IPS-18a (cell line): ENCODE measurements at regions not wholly inside any gene's neighbourhood (a gene's known extent, or its start where the extent isn't known, plus 50 kb on each side); places are given as distances from the start of the nearest gene placed in this dataset.
"Not testable (repeated sequence)": the region's sequence is repeated elsewhere in the genome, so short reads cannot be mapped to it uniquely, and the experiment has no call there.

ENCODE experiments used
- H3K27ac ChIP-seq: one replicate; pipeline ENCODE4 v1.5.1; 2013; ENCODE audit warnings: low read length
- H3K27me3 ChIP-seq: one replicate; pipeline ENCODE4 v1.6.1; 2013; ENCODE audit warnings: mild to moderate bottlenecking, low read length; ENCODE audit not compliant: control insufficient read depth, insufficient read depth
- H3K36me3 ChIP-seq: one replicate; pipeline ENCODE4 v1.6.1; 2013; ENCODE audit warnings: low read depth, low read length; ENCODE audit not compliant: control insufficient read depth
- H3K4me1 ChIP-seq: one replicate; pipeline ENCODE4 v1.6.1; 2013; ENCODE audit warnings: low read depth, low read length; ENCODE audit not compliant: control insufficient read depth
- H3K4me3 ChIP-seq: one replicate; pipeline ENCODE4 v1.5.1; 2013; ENCODE audit warnings: low read length
- H3K9ac ChIP-seq: one replicate; pipeline ENCODE4 v1.6.1; 2013; ENCODE audit warnings: mild to moderate bottlenecking, low read length, moderate library complexity
- H3K9me3 ChIP-seq: one replicate; pipeline ENCODE4 v1.6.1; 2013; ENCODE audit warnings: low read depth, low read length; ENCODE audit not compliant: control insufficient read depth

GRCh38 chrX:18041656-18042055 is 179.0 kb downstream of the BEND2 start:
- Histone ChIP-seq H3K4me1 (no peaks in the 10 kb centered on the region), H3K9me3 (no peaks in the 10 kb centered on the region), H3K27ac (no peak overlapping the region), H3K27me3 (no peaks in the 10 kb centered on the region), H3K9ac (no peak overlapping the region), H3K36me3 (no peaks in the 10 kb centered on the region), H3K4me3 (no peak overlapping the region)

- no peaks in the 10 kb centered on the region for H3K27me3 ChIP-seq
- H3K36me3 ChIP-seq, result no peaks in the 10 kb centered on the region
- H3K9me3 ChIP-seq, result peaks cover 2% of the 10 kb centered on the region
- no peak overlapping the region for H3K27ac ChIP-seq
- no peak overlapping the region for H3K4me3 ChIP-seq
- no peak overlapping the region for H3K9ac ChIP-seq
- no peaks in the 10 kb centered on the region for H3K4me1 ChIP-seq
Measured at GRCh38 chrX:18039023-18039422, 177.9 kb upstream of the RAI2 start.

- no peak overlapping the region for H3K9ac ChIP-seq
- H3K36me3 ChIP-seq, result no peaks in the 10 kb centered on the region
- no peak overlapping the region for H3K27ac ChIP-seq
- H3K9me3 ChIP-seq, result peaks cover 5% of the 10 kb centered on the region
- no peak overlapping the region for H3K4me3 ChIP-seq
- no peaks in the 10 kb centered on the region for H3K4me1 ChIP-seq
- no peaks in the 10 kb centered on the region for H3K27me3 ChIP-seq
Measured at GRCh38 chrX:18036394-18036793, 175.3 kb upstream of the RAI2 start.

- peaks cover 5% of the 10 kb centered on the region for H3K9me3 ChIP-seq
- H3K4me3 ChIP-seq, result no peak overlapping the region
Measured at GRCh38 chrX:18034945-18035344, 173.8 kb upstream of the RAI2 start.

GRCh38 chrX:18034504-18034903 is 173.4 kb upstream of the RAI2 start:
- Histone ChIP-seq H3K27me3 (no peaks in the 10 kb centered on the region), H3K9me3 (peaks cover 5% of the 10 kb centered on the region)

More at GRCh38 chrX:18034945-18035344, 173.8 kb upstream of the RAI2 start:
- H3K27me3 ChIP-seq, result no peaks in the 10 kb centered on the region
- no peak overlapping the region for H3K9ac ChIP-seq
- H3K4me1 ChIP-seq, result no peaks in the 10 kb centered on the region
- no peaks in the 10 kb centered on the region for H3K36me3 ChIP-seq
- H3K27ac ChIP-seq, result no peak overlapping the region

GRCh38 chrX:18032486-18033221 is 171.6 kb upstream of the RAI2 start:
- no peak overlapping the region for H3K4me3 ChIP-seq
- no peak overlapping the region for H3K9ac ChIP-seq
- H3K4me1 ChIP-seq, result no peaks in the 10 kb centered on the region
- no peaks in the 10 kb centered on the region for H3K36me3 ChIP-seq
- peaks cover 5% of the 10 kb centered on the region for H3K9me3 ChIP-seq
- no peak overlapping the region for H3K27ac ChIP-seq
- no peaks in the 10 kb centered on the region for H3K27me3 ChIP-seq

More at GRCh38 chrX:18034504-18034903, 173.4 kb upstream of the RAI2 start:
- no peak overlapping the region for H3K4me3 ChIP-seq
- H3K36me3 ChIP-seq, result no peaks in the 10 kb centered on the region
- H3K27ac ChIP-seq, result no peak overlapping the region
- H3K4me1 ChIP-seq, result no peaks in the 10 kb centered on the region
- no peak overlapping the region for H3K9ac ChIP-seq

- no peak overlapping the region for H3K27ac ChIP-seq
Measured at GRCh38 chrX:18031726-18032375, 170.8 kb upstream of the RAI2 start.

GRCh38 chrX:18030656-18031055 is 169.6 kb upstream of the RAI2 start:
- not testable (repeated sequence) for H3K4me1 ChIP-seq, H3K9me3 ChIP-seq, H3K36me3 ChIP-seq, H3K27ac ChIP-seq, H3K9ac ChIP-seq, H3K4me3 ChIP-seq, H3K27me3 ChIP-seq

More at GRCh38 chrX:18031726-18032375, 170.8 kb upstream of the RAI2 start:
- Histone ChIP-seq H3K36me3 (no peaks in the 10 kb centered on the region), H3K4me1 (no peaks in the 10 kb centered on the region), H3K9me3 (peaks cover 5% of the 10 kb centered on the region), H3K27me3 (no peaks in the 10 kb centered on the region), H3K9ac (no peak overlapping the region), H3K4me3 (no peak overlapping the region)

GRCh38 chrX:18026166-18026565 is 165.1 kb upstream of the RAI2 start:
- no peaks in the 10 kb centered on the region for H3K36me3 ChIP-seq
- no peaks in the 10 kb centered on the region for H3K27me3 ChIP-seq
- no peak overlapping the region for H3K4me3 ChIP-seq
- H3K9ac ChIP-seq, result no peak overlapping the region
- no peaks in the 10 kb centered on the region for H3K4me1 ChIP-seq
- H3K27ac ChIP-seq, result no peak overlapping the region
- H3K9me3 ChIP-seq, result no peaks in the 10 kb centered on the region

GRCh38 chrX:18017411-18017810 is 156.3 kb upstream of the RAI2 start:
- no peak overlapping the region for H3K27ac ChIP-seq
- H3K27me3 ChIP-seq, result no peaks in the 10 kb centered on the region
- peaks cover 19% of the 10 kb centered on the region for H3K9me3 ChIP-seq
- no peak overlapping the region for H3K9ac ChIP-seq
- H3K36me3 ChIP-seq, result no peaks in the 10 kb centered on the region
- H3K4me1 ChIP-seq, result peaks cover 14% of the 10 kb centered on the region
- H3K4me3 ChIP-seq, result no peak overlapping the region

- Histone ChIP-seq H3K36me3 (no peaks in the 10 kb centered on the region), H3K9ac (no peak overlapping the region), H3K27ac (no peak overlapping the region)
Measured at GRCh38 chrX:18016941-18017340, 155.8 kb upstream of the RAI2 start.

GRCh38 chrX:18010253-18010652 is 149.2 kb upstream of the RAI2 start:
- Histone ChIP-seq H3K27me3 (no peaks in the 10 kb centered on the region), H3K4me1 (no peaks in the 10 kb centered on the region), H3K9ac (no peak overlapping the region), H3K4me3 (no peak overlapping the region), H3K36me3 (no peaks in the 10 kb centered on the region), H3K27ac (no peak overlapping the region), H3K9me3 (peaks cover 22% of the 10 kb centered on the region)

More at GRCh38 chrX:18016941-18017340, 155.8 kb upstream of the RAI2 start:
- Histone ChIP-seq H3K9me3 (peaks cover 19% of the 10 kb centered on the region), H3K4me1 (peaks cover 14% of the 10 kb centered on the region), H3K27me3 (no peaks in the 10 kb centered on the region), H3K4me3 (no peak overlapping the region)
